Stomach (tissue), 8 donors: ENCODE measurements at regions not wholly inside any gene's neighbourhood (a gene's known extent, or its start where the extent isn't known, plus 50 kb on each side); places are given as distances from the start of the nearest gene placed in this dataset.
"Not testable (repeated sequence)": the region's sequence is repeated elsewhere in the genome, so short reads cannot be mapped to it uniquely, and the experiment has no call there.

Experiments
- DNase-seq, 2 donors: peaks; one replicate each; pipeline versions ENCODE4 v3.0.0 to v3.0.0-alpha.2; 2013 to 2019
- H3K27ac ChIP-seq, 5 donors: fragments of 200-600 bp in 4 of 5; sonication (generic) in 4 of 5; one replicate each; pipeline ENCODE4 v1.5.1; 2013 to 2019; ENCODE audit warnings: mild to moderate bottlenecking in 1 of 5, moderate library complexity in 1 of 5
- H3K27me3 ChIP-seq, 3 donors: fragments of 200-600 bp; sonication (generic); one replicate each; pipeline ENCODE4 v1.5.1; 2017 to 2019; ENCODE audit warnings: mixed run types in 1 of 3
- H3K36me3 ChIP-seq, 4 donors: fragments of 200-600 bp; sonication (generic); 1 replicate in 3 of 4; 2 replicates in 1 of 4; pipeline ENCODE4 v1.5.1; 2016 to 2019
- H3K4me1 ChIP-seq, 4 donors: fragments of 200-600 bp; sonication (generic); one replicate each; pipeline ENCODE4 v1.5.1; 2016 to 2019
- H3K4me3 ChIP-seq, 4 donors: fragments of 200-600 bp; sonication (generic) in 3 of 4; one replicate each; pipeline ENCODE4 v1.5.1; 2016 to 2019; ENCODE audit warnings: mild to moderate bottlenecking in 1 of 4
- H3K9me3 ChIP-seq, 4 donors: fragments of 200-600 bp; sonication (generic); one replicate each; pipeline ENCODE4 v1.5.1; 2016 to 2019
- CTCF ChIP-seq, 7 experiments: fragments of 450-650 bp in 4 of 7; fragments of 200-600 bp in 3 of 7; sonication (generic) in 3 of 7; IDR thresholded peaks; one replicate each; pipeline ENCODE4 v1.5.1; 2016 to 2019; ENCODE audit warnings: antibody characterized with exemption in 7 of 7, control low read depth in 2 of 7, mild to moderate bottlenecking in 1 of 7
- EP300 ChIP-seq: sonication (generic); formaldehyde crosslinking; IDR thresholded peaks from one replicate; pipeline ENCODE4 v1.6.1; 2017; ENCODE audit warnings: antibody characterized with exemption
- POLR2A ChIP-seq, 4 donors: fragments of 450-650 bp; IDR thresholded peaks; one replicate each; pipeline ENCODE4 v1.6.1; 2016; ENCODE audit warnings: antibody characterized with exemption in 4 of 4, control low read depth in 2 of 4, mild to moderate bottlenecking in 1 of 4, moderate library complexity in 1 of 4
- POLR2AphosphoS5 ChIP-seq, 3 donors: sonication (generic); formaldehyde crosslinking; IDR thresholded peaks; one replicate each; pipeline ENCODE4 v1.6.1; 2016; ENCODE audit warnings: antibody characterized with exemption in 3 of 3
- WGBS, 5 donors: extraction: QIAGEN DNeasy Blood & Tissue Kit in 3 of 5; methylation state at CpG; one replicate each; pipeline versions ENCODE4 v1.1.5 to v1.1.7; 2013 to 2018; 5-methylcytosine and 5-hydroxymethylcytosine counted together
- intact Hi-C: fragments of 100-400 bp; cut with DNase I; formaldehyde crosslinking; loops from one replicate; pipeline ENCODE4 v1.15.1; 2023; ENCODE audit warnings: low total_unique reads
- donor health status: healthy with polysubstance abuse.
- donor health status: Bipolar disorder and iron deficiency.
- donor health status: healthy.

- DNase-seq, result peak in 1 of 2 donors; percentile 28
- Histone ChIP-seq H3K9me3 (peaks cover 0 to 6% (median 0%) of the 10 kb centered on the region in 4 donors), H3K27ac (no peak overlapping the region), H3K4me3 (no peak overlapping the region), H3K36me3 (no peaks in the 10 kb centered on the region), H3K27me3 (no peaks in the 10 kb centered on the region), H3K4me1 (no peaks in the 10 kb centered on the region)
- TF ChIP-seq POLR2A (IDR thresholded peaks at IDR 0.05) (no peak), CTCF (IDR thresholded peaks at IDR 0.05) (no peak), POLR2AphosphoS5 (IDR thresholded peaks at IDR 0.05) (no peak), EP300 (no peak)
- intact Hi-C loops, result no loop called here
These were observed 774.5 kb upstream of the RGMB start for GRCh38 chr5:97998941-97999340.

- Histone ChIP-seq H3K4me1 (no peaks in the 10 kb centered on the region), H3K9me3 (peaks cover 0 to 4% (median 0%) of the 10 kb centered on the region in 4 donors), H3K36me3 (no peaks in the 10 kb centered on the region), H3K4me3 (no peak overlapping the region), H3K27ac (no peak overlapping the region), H3K27me3 (no peaks in the 10 kb centered on the region)
- intact Hi-C loops, result no loop called here
- no peak for DNase-seq
- TF ChIP-seq POLR2AphosphoS5 (IDR thresholded peaks at IDR 0.05), result no peak
- TF ChIP-seq POLR2A (IDR thresholded peaks at IDR 0.05), result no peak
- TF ChIP-seq CTCF (IDR thresholded peaks at IDR 0.05), result no peak
- no peak for TF ChIP-seq EP300
- WGBS, 5 donors, result 86 to 98% (median 93%) methylated on average over 3 of the region's 3 CpGs
These were observed 769.0 kb upstream of the RGMB start for GRCh38 chr5:98004463-98004862.

- Histone ChIP-seq H3K4me1 (no peaks in the 10 kb centered on the region), H3K27ac (no peak overlapping the region), H3K9me3 (no peaks in the 10 kb centered on the region), H3K27me3 (no peaks in the 10 kb centered on the region), H3K4me3 (no peak overlapping the region), H3K36me3 (no peaks in the 10 kb centered on the region)
- intact Hi-C loops, result no loop called here
- WGBS, 5 donors, result 49 to 68% (median 61%) methylated on average over 2 of the region's 2 CpGs
- DNase-seq, result no peak
- TF ChIP-seq POLR2A (IDR thresholded peaks at IDR 0.05) (no peak), CTCF (IDR thresholded peaks at IDR 0.05) (no peak), POLR2AphosphoS5 (IDR thresholded peaks at IDR 0.05) (no peak), EP300 (no peak)
These were observed 756.7 kb upstream of the RGMB start for GRCh38 chr5:98016771-98017170.

- H3K9me3 ChIP-seq, DNase-seq, H3K27me3 ChIP-seq, H3K4me3 ChIP-seq, H3K27ac ChIP-seq, H3K36me3 ChIP-seq, intact Hi-C loops, H3K4me1 ChIP-seq: not testable (repeated sequence)
- 89 to 95% (median 92%) methylated on average over 4 of the region's 4 CpGs for WGBS, 5 donors
These were observed 743.2 kb upstream of the RGMB start for GRCh38 chr5:98030273-98030672.

GRCh38 chr5:98031036-98031435 is 742.4 kb upstream of the RGMB start:
- WGBS, 5 donors, result 75 to 92% (median 88%) methylated on average over 5 of the region's 5 CpGs
- H3K36me3 ChIP-seq, intact Hi-C loops, H3K27ac ChIP-seq, H3K27me3 ChIP-seq, H3K9me3 ChIP-seq, DNase-seq, H3K4me3 ChIP-seq, H3K4me1 ChIP-seq: not testable (repeated sequence)

- no peaks in the 10 kb centered on the region for H3K36me3 ChIP-seq
- H3K27me3 ChIP-seq, result no peaks in the 10 kb centered on the region
- H3K27ac ChIP-seq, result no peak overlapping the region
- TF ChIP-seq CTCF (IDR thresholded peaks at IDR 0.05) (no peak), POLR2A (IDR thresholded peaks at IDR 0.05) (no peak), POLR2AphosphoS5 (IDR thresholded peaks at IDR 0.05) (no peak), EP300 (no peak)
- H3K4me1 ChIP-seq, result no peaks in the 10 kb centered on the region
- DNase-seq, result no peak
- H3K9me3 ChIP-seq, result no peaks in the 10 kb centered on the region
- no peak overlapping the region for H3K4me3 ChIP-seq
- intact Hi-C loops, result no loop called here
- WGBS, 5 donors, result 78 to 86% (median 86%) methylated on average over 2 to 3 of the region's 3 CpGs
These were observed 742.0 kb upstream of the RGMB start for GRCh38 chr5:98031496-98031895.
